IPS DF 4.7 (cell line): ENCODE measurements at regions not wholly inside any gene's neighbourhood (a gene's known extent, or its start where the extent isn't known, plus 50 kb on each side); places are given as distances from the start of the nearest gene placed in this dataset.
"Not testable (repeated sequence)": the region's sequence is repeated elsewhere in the genome, so short reads cannot be mapped to it uniquely, and the experiment has no call there.

Source experiments
- DNase-seq: peaks from one replicate; pipeline ENCODE4 v3.0.0-alpha.2; 2013; ENCODE audit warnings: low spot score; ENCODE audit errors: extremely low read depth

DNA sequence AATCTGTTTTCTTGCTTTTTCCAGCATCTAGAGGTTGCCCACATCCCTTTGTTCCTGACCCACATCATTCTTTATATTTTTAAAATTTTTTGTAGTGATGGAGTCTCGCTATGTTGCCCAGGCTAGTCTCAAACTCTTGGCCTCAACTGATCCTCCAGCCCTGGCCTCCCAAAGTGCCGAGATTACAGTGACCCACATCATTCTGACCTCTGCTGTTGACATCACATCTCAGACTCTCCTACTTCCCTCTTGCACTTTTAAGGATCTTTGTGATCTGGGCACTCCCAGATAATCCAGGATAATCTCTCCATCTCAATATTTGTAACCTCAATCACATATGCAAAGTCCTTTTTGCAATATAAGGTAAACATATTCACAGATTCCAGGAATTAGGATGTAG lies 266.6 kb downstream of the MEX3B start:
- no peak for DNase-seq

DNA sequence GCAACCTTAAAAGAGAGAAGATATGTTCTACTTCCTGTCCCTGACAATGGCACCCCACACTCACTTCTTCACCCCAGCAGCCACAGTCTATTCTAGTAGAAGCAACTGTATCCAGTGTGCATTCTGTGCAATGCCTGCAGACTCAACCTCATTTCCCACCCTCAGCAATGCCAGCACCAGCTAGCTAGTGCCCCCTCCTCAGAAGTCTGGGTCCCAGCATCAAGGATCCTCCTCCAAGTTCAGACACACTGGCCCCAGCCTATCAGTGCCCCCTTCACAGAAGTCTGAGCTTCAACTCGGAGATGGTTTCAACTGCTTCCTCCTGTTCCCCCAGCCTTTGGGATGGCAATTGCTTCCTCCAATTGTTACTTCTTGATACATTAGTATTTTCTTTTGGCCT lies 268.3 kb downstream of the MEX3B start:
- no peak for DNase-seq

DNA sequence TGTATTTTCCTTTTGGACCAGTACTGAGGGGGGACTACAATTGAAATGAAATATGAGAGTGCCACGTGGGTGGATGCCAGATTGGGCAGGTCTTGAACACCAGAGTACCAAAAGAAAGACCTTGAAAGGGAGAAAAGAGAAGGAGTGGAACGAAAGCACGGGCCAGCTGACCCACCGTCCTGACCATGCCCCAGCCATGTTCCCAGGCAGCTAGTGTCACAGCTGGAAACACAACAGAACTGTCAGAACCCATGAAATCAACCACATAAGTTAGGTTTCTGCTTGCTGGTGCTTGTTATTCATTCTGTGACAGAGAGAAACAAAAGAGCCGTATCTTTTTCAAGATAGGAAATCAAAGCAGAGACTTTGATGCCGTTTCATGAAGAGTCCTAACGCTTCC lies 268.8 kb downstream of the MEX3B start:
- no peak for DNase-seq

DNA sequence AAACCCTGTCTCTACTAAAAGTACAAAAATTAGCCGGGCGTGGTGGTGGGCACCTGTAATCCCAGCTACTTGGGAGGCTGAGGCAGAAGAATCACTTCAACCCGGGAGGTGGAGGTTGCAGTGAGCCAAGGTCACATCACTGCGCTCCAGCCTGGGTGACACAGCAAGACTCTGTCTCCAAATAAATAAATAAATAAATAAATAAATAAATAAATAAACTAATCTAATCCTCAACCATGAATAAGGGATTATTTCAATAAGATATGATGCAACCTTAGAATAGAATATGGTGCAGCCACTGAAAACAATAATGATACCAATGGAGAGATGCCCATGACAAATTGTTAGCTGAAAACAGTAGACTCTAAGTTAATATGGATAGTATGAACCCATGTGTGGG lies 270.0 kb downstream of the MEX3B start:
- DNase-seq, result not testable (repeated sequence)

DNA sequence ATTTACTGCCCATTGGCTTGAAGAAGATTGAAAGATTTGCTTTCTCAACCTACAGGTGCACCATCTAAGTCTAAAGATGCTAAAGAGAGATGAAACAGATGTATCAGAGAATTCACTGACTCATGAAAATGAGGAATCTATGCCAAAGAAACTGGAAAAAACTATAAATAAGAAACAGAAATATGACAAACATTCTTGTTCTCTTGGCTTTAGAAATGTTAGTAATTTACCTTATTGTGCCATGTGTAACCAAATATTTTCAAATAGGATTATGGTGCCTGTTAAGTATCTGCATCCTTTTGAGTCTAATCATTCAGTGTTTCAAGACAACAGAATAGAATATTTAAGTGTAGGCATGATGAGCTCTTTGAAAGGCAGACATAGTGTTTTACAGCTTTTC lies 271.5 kb downstream of the MEX3B start:
- DNase-seq, result no peak

DNA sequence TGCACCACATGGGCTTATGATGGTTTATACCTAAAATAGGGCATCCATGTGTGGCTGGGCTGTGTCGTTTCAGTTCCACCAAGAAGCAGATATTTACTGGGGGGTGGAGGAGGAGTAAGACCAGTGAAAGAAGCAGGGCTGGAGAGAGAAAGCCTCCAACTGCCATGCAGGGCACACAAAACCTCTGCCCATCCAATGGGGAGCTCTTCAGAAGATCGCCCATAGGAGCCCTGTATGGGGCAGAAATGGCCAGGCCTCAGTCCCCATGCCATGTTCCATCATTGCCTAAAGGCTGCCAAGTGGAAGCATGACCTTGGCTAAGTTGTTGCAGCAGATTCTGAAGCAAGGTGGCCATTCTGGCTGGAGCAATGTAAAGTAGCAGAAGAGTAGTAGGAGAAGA lies 277.0 kb downstream of the MEX3B start:
- DNase-seq, result no peak

DNA sequence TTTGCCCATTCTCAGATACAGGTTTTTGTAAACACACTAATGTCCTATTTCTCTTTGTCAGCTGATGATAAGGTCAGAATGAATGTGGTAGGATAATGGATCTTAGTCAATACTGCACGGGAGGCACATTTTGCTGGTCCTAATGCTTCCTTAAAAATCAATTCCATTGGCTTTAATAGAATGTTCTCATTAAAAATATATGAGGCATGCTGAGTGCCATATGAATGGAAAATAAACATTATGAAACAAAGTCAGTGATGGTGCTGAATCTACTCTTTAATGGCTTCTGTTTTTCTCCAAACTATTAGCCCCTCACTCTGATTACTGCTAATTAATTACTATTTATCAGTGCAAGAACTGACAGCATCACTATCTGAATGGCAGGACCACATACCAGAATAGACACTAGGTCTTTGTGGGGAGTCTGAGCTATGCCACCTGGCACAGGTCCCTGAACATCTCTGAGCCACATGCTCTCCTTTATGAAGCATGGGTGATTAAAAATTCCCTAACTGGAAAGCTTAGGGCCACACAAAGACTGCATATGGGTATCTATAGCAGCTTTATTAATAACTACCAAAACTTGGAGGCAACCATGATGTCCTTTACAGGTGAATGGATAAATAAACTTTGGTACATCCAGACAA lies 278.9 kb downstream of the MEX3B start:
- no peak for DNase-seq

DNA sequence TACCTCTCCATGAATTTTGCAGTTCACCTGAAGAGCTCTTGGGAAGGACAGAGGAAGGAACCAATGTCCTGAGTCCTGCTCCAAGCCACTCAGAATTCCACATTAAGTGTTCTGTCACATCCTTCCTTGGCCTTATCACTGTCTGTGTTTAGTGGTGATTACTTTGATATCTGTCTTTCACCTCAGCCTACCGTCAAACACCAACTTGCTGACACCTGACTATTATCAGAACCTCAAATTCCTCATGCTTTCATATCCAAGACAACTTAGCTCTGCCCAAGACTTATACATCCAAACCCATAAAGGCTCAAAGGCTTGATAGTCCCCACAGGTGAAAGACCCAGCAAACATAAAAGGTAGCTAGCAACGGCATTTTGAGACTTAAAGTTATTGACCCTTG lies 280.0 kb downstream of the MEX3B start:
- no peak for DNase-seq

DNA sequence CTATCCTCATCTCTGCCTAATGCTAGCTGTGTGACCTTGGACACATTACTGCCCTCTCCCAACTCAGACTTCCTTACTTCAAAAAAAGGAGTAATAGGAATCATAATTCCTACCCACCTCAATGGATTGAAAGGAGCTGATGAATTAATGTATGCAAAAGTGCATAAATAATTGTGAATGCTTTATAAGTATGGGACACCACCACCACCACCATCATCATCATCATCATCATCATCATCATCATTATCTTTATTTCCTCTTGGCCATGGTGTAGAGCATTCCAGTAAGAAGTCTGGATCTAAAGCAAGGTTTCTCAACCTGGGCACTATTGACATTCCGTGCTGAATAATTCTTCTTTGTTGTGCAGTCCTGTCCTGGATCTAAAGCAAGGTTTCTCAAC lies 282.5 kb downstream of the MEX3B start:
- DNase-seq, result no peak

DNA sequence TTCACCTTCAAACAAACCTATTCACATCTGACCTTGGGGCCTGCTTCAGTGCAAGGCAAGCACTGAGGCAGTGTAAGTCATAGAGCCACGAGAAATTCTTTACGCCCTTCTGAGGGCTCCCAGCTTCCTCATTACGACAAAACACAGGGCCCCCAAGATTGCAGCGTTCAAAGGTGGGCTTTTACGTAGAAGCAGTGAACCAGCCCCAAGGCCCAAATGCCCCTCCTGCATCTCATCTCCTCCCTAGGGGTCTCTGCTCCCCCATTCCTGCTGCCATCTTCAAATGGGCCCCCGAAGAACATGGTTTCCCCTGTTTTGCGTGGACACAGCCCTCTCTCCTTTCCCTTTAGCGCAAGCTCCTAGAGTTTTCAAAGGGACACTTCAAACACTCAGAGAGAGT lies 285.1 kb downstream of the MEX3B start:
- no peak for DNase-seq

DNA sequence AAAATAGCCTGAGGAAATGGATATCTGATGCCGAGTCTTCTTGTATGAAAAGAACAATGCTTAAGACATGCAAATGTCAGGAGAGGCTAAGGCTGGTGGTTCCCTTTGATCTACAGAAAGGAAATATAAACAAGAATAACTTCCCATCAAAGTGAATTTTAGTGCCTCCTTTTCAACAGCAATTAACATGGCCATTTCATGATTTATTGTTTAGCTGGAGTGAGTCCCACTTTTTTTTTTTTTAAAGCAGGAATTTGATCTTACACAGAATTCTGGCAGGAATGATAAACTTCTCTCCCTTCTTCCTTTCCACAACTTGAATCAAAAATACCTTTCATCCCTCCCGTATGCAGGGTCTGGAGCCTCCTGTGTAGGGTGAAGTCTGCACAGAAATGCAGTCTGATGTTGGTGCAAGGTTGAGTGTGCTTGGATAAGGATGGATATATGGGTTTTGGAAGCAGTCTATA lies 287.0 kb downstream of the MEX3B start:
- no peak for DNase-seq

DNA sequence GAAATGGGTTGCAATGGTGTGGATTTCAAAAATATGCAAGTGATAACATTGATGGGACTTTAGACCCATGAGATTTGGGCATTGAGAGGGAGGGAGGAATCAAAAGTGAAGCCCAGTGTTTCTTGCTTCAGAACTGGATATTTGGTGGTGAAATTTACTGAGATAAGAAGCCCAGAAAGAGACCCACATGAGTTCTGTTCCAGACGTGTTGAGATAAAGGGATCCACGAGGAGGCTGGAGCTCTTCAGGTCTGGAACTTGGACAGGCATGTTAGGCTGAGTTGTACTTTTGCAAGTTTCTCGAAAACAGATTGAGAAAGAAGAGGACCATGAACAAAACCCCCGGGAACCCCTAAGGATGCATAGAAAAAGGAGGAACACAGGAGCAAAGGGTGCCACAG lies 290.2 kb downstream of the MEX3B start:
- no peak for DNase-seq

DNA sequence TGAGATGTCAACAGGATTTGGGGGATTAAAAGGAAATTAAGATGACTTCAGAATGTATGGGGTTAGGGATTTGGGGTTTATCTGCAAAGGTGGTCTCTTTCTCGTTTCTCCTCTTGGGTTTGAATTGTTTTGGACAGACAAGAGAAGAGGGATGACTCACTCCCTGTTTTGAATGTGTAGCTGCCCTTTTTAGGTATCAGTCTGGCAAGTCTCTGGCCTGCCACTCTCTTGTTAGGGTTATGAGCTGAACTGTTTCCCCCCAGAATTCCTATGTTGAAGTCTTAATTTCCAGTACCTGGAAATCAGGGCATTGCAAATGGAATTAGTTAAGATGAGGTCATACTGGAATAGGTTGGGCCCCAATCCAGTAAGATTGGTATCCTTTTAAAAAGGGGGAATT lies 291.7 kb downstream of the MEX3B start:
- DNase-seq, result no peak

DNA sequence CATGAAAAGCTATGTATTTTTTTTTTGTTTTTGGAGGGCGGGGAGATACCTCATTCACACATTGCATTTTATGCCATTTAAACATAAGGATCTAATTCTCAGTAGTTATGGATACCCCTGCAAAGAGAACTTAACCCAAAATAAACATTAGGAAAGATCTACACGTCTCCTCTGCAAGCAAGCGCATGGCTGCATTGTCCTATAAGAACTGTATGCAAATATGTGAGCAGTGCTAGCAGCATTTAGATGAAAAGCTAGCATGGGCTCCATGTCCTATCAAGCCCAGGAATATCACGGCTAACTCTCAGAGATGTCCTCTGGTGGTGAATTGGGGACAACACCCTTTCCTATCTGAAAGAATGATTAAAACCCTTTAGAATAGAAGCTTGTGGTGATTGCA lies 292.8 kb downstream of the MEX3B start:
- no peak for DNase-seq

DNA sequence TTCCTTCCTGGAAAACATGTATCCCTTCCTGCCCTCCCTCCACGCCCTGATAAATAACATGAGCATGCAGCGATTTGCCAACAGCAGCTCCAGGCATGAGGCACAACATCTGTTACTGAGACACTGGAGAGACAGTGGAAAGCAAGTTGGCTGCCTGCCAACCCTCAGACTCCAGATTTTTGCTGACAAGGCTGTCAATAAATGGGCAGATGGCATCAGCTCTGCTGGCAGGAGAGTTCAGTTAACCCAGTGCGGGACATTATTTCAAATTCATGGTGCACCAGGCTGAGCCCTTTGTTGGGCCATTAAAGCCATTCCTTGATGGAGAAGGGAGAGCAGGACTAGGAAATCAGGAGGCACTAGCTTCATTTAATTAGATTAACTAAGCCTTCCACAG lies 293.3 kb downstream of the MEX3B start:
- DNase-seq, result no peak

DNA sequence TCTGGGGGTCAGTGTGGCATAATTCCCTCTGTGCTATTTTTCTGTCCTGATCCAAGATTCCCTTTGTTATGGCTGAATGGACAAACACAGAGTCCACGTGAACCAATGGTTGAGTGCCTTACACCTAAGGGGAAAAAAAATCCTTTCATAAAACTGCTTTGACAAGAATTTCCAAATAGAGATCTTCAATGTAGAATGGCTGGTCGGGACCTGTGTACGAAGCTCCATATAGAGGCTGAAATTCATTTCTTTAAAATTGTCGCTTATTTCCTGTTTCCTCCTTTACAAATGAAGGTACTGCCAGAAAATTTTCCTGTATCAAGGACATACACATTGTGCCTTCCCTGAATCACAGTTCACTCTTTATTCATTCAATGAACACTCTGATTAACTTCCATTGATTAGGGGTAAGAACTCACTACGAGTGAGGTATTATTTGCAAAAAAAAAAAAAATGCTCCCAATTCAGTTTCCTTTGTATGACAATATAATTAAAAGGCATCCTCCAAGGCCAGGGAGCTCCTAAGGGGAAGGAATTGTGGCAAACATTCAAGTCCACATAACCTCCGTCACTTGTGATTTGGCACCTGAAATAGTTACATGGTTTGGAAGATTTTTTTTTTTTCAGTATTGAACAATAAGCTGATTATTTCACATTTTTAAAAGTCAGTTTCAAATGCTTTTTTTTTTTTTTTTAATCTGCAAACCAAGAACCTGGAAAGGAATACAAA lies 293.8 kb downstream of the MEX3B start:
- DNase-seq, result no peak

DNA sequence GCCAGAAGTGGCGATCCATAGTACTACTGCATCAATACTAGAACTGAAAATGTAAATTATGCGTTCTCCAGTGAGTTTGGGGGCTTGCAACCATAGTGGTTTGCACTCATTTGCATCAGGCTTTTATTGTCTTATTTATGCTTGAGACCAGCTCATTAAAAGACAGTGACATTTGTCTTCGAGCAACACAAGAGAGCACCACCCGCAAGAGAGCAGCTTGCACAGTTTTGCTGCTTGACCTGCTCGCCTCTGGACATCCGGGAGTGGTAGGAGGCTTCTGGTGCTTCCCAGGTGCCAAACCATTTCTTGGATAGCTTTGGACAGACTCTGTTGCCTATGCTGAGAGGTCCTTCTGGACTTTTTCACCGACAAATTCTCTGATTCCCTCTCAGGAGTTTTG lies 294.6 kb downstream of the MEX3B start:
- DNase-seq, result no peak

DNA sequence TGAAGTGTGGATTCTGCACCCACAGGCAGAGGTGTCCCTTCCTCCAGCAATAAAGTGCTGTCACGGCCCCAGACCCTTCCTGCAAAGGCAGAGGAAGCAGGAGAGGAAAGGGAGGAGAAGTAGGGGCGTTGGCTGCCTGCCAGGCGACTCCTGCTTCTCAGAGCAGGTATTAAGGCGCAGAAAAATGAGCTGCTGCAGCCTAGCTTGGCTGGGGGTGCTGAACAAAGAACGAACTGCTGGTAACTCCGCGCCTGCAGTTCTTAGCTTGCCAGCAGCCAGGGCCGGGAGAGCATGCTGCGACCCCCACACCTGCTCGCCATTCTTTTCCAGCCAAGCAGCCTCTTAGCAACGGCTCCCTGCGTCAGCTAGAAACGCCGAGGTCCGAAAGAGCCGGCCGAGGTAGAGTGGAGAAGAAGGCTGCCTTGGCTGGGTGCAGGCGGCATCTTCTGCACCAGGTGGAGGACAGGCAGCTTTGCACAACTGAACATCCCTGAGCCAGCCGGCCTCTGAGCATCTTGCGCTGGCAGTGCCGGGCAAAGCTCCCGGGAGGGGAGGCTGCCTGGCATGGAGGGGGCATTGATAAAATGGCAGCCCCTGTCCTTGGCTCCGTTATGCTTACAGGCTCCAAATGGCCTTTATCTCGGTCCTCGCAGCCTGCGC lies 296.0 kb downstream of the MEX3B start:
- no peak for DNase-seq

DNA sequence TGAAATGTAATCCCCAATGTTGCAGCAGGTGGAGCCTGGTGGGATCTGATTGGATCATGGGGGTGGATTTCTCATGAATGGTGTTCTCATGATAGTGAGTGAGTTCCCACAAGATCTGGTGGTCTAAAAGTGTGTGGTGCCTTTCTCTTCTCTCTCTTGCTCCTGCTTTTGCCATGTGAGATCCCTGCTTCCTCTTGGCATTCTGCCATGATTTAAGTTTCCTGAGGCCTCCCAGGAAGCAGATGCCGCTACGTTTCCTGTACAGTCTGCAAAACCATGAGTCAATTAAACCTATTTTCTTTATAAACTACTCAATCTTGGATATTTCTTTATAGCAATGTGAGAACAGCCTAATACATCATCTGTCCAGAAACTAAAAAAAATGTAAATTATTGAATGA lies 298.3 kb downstream of the MEX3B start:
- DNase-seq, result no peak

DNA sequence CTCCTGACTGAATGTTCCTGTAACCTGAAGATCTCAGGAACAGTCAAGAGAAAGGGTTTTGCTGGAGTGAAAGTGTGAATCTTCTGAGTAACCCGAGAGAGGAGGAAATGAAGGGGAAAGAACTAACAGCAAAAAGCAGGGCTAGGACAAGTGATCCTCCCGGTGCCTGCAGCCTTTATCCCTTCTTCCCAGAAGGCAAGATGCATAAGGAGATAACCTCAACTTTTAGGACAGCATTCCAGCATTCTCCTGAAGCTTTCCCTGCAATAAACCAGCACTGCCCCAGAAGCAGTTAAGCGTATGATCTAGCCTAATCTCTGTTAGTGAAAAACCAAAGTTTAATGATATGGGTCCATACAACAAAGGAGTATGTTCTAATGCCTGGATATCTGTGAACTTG lies 298.8 kb downstream of the MEX3B start:
- DNase-seq, result no peak

DNA sequence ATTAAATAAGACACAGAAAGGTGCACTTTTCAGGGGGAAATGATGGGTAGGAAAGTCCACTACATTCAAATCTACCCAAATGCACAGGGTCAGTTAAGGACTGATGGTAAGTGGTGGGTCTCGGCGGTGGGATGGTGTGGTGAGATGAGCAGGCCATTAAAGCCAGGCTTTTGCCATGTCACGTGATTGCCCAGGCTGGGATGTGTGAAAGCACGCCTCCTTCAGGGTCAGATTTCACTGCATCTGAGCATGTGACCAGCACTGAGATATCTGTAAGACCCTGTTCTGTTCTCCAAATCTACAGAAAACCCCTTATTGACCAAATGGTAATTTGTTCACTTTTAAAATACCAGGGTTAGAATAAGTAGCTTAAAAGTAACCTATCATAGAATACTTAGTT lies 301.5 kb downstream of the MEX3B start:
- no peak for DNase-seq

DNA sequence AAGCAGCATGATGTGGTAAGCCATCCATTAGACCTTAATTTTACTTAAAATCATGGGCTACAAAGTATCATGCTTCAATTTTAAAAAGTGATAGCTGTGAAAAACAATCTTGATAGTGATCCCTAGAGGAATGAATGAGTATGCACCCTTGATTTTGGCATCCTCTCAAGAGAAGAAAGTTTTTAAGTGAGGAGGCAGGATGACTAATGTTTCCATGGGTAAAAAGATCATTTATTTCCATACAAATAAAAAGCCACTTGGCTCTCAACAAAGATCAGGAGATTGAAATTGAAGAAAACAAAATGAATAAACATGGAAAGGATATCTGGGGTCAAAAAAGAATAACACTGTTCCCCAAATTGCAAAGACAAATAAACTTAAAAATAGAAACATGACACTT lies 305.4 kb downstream of the MEX3B start:
- no peak for DNase-seq

DNA sequence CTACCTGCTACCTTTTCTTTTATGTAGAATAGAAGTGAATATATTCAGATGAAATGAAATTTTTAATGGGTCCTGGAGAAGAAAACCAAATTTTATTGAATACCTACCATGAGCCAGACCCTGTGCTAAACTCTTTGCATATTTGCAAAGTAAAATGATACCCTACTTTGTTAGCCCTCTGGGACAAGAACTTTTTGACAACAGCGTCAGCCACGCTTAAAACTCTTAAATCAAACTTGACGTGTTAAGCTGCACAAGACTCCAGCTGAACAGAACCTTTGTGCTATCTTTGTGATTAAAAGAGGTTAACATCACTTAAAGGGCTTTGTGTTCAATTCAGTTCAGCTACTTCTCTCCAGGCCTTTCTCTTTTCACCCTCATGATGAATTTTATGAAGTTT lies 316.5 kb downstream of the MEX3B start:
- no peak for DNase-seq
